Gastrocnemius medialis (tissue), 4 donors: ENCODE measurements at regions not wholly inside any gene's neighbourhood (a gene's known extent, or its start where the extent isn't known, plus 50 kb on each side); places are given as distances from the start of the nearest gene placed in this dataset.

Experiments used
- ATAC-seq, 2 donors: fragments of 150-250 bp; one replicate each; pipeline ENCODE4 v1.9.1; 2016
- DNase-seq, 2 donors: peaks; one replicate each; pipeline ENCODE4 v3.0.0-alpha.2; 2019
- H3K27ac ChIP-seq, 4 donors: fragments of 200-600 bp; sonication (generic); 1 replicate in 1 of 4; 2 replicates in 3 of 4; pipeline ENCODE4 v1.5.1; 2016 to 2018; ENCODE audit warnings: mild to moderate bottlenecking in 2 of 4, moderate library complexity in 1 of 4
- H3K27me3 ChIP-seq, 3 donors: fragments of 200-600 bp; sonication (generic) in 2 of 3; 1 replicate in 1 of 3; 2 replicates in 2 of 3; pipeline versions ENCODE4 v1.5.1 to v1.6.0; 2016 to 2019; ENCODE audit warnings: mild to moderate bottlenecking in 1 of 3, moderate library complexity in 1 of 3
- H3K36me3 ChIP-seq, 2 donors: fragments of 200-600 bp; sonication (generic) in 1 of 2; one replicate each; pipeline ENCODE4 v1.5.1; 2017 to 2018
- H3K4me1 ChIP-seq, 2 donors: fragments of 200-600 bp; sonication (generic) in 1 of 2; one replicate each; pipeline ENCODE4 v1.5.1; 2016 to 2017; ENCODE audit warnings: mild to moderate bottlenecking in 2 of 2
- H3K4me3 ChIP-seq, 4 donors: fragments of 200-600 bp; sonication (generic) in 3 of 4; 1 replicate in 1 of 4; 2 replicates in 3 of 4; pipeline ENCODE4 v1.5.1; 2016 to 2019; ENCODE audit warnings: mild to moderate bottlenecking in 2 of 4
- H3K9me3 ChIP-seq, 3 donors: fragments of 200-600 bp; sonication (generic) in 2 of 3; 1 replicate in 1 of 3; 2 replicates in 2 of 3; pipeline ENCODE4 v1.5.1; 2016 to 2019
- CTCF ChIP-seq, 5 experiments: fragments of 450-650 bp in 3 of 5; fragments of 200-600 bp in 2 of 5; sonication (generic) in 2 of 5; IDR thresholded peaks in 4 of 5; conservative IDR thresholded peaks in 1 of 5; 1 replicate in 4 of 5; 2 replicates in 1 of 5; pipeline ENCODE4 v1.5.1; 2016 to 2019; ENCODE audit warnings: antibody characterized with exemption in 5 of 5, mild to moderate bottlenecking in 3 of 5, moderate library complexity in 3 of 5
- POLR2A ChIP-seq, 2 donors: fragments of 450-650 bp; IDR thresholded peaks; one replicate each; pipeline ENCODE4 v1.6.1; 2017; ENCODE audit warnings: antibody characterized with exemption in 2 of 2, mild to moderate bottlenecking in 2 of 2, moderate library complexity in 2 of 2
- in situ Hi-C, 4 donors: fragments of 200-750 bp; cut with MboI; loops; one replicate each; pipeline versions ENCODE4 v1.15.0 to v1.8.0; 2017; ENCODE audit warnings: low sequenced_read_pairs in 4 of 4
- intact Hi-C: fragments of 100-400 bp; cut with DNase I; formaldehyde crosslinking; loops from one replicate; pipeline ENCODE4 v1.15.1; 2023; ENCODE audit warnings: low total_unique reads

DNA sequence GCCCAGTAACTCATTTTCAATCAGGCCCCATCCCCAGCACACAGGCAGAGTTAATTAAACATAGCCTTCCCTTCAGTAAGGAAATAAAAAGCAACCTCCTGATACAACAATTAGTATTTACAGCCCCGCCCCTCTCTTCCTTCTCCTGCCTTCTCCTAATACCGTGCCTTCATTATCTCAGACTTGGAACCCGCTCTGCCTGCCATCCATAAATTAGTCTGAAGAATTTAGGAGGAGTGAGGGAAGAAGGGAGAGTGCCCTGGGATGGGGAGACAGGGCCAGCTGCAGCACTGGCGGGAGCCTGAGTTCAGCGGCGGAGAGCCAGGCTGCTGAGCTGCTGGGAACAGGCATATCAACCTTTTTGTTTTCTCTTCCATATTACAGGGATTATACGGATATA lies 172.8 kb downstream of the ACTL8 start:
- DNase-seq (no peak), ATAC-seq (no peak)
- no peaks in the 10 kb centered on the region for H3K4me1 ChIP-seq
- in situ Hi-C loops (no loop called here), intact Hi-C loops (no loop called here)
- no peak overlapping the region for H3K4me3 ChIP-seq
- H3K36me3 ChIP-seq, result no peaks in the 10 kb centered on the region
- no peaks in the 10 kb centered on the region for H3K9me3 ChIP-seq
- TF ChIP-seq CTCF (IDR thresholded peaks at IDR 0.05 in 4 of 5, conservative IDR thresholded peaks at IDR 0.05 in 1 of 5) (no peak), POLR2A (IDR thresholded peaks at IDR 0.05) (no peak)
- peaks cover 0 to 27% (median 0%) of the 10 kb centered on the region in 3 donors for H3K27me3 ChIP-seq
- H3K27ac ChIP-seq, result no peak overlapping the region

- H3K27ac ChIP-seq, result no peak overlapping the region
Measured at GRCh38 chr1:17929224-17929623, 174.1 kb downstream of the ACTL8 start.

GRCh38 chr1:17930635-17931034 lies 175.5 kb downstream of the ACTL8 start:
- H3K36me3 ChIP-seq, result no peaks in the 10 kb centered on the region
- in situ Hi-C loops, result no loop called here
- DNase-seq (no peak), ATAC-seq (no peak)
- intact Hi-C loops, result no loop called here
- peaks cover 0 to 27% (median 0%) of the 10 kb centered on the region in 3 donors for H3K27me3 ChIP-seq
- H3K4me1 ChIP-seq, result no peaks in the 10 kb centered on the region
- H3K27ac ChIP-seq, result no peak overlapping the region
- no peaks in the 10 kb centered on the region for H3K9me3 ChIP-seq
- no peak overlapping the region for H3K4me3 ChIP-seq
- no peak for TF ChIP-seq POLR2A (IDR thresholded peaks at IDR 0.05)
- no peak for TF ChIP-seq CTCF (IDR thresholded peaks at IDR 0.05 in 4 of 5, conservative IDR thresholded peaks at IDR 0.05 in 1 of 5)

More at GRCh38 chr1:17929224-17929623, 174.1 kb downstream of the ACTL8 start:
- no peaks in the 10 kb centered on the region for H3K4me1 ChIP-seq
- no peak for ATAC-seq
- intact Hi-C loops (no loop called here), in situ Hi-C loops (no loop called here)
- TF ChIP-seq CTCF (IDR thresholded peaks at IDR 0.05 in 4 of 5, conservative IDR thresholded peaks at IDR 0.05 in 1 of 5) (no peak), POLR2A (IDR thresholded peaks at IDR 0.05) (no peak)
- H3K9me3 ChIP-seq, result no peaks in the 10 kb centered on the region
- peaks cover 0 to 23% (median 0%) of the 10 kb centered on the region in 3 donors for H3K27me3 ChIP-seq
- DNase-seq, result no peak
- no peak overlapping the region for H3K4me3 ChIP-seq
- H3K36me3 ChIP-seq, result no peaks in the 10 kb centered on the region

- intact Hi-C loops (no loop called here), in situ Hi-C loops (no loop called here)
- DNase-seq (no peak), ATAC-seq (no peak)
- Histone ChIP-seq H3K27me3 (peaks cover 0 to 12% (median 0%) of the 10 kb centered on the region in 3 donors), H3K4me1 (no peaks in the 10 kb centered on the region), H3K36me3 (no peaks in the 10 kb centered on the region), H3K9me3 (no peaks in the 10 kb centered on the region), H3K4me3 (no peak overlapping the region), H3K27ac (no peak overlapping the region)
- TF ChIP-seq CTCF (IDR thresholded peaks at IDR 0.05 in 4 of 5, conservative IDR thresholded peaks at IDR 0.05 in 1 of 5), result no peak
Measured at GRCh38 chr1:17932164-17932563, 175.4 kb upstream of the IGSF21 start.

GRCh38 chr1:17933501-17933900 lies 174.1 kb upstream of the IGSF21 start:
- Histone ChIP-seq H3K9me3 (no peaks in the 10 kb centered on the region), H3K27me3 (peaks cover 0 to 6% (median 0%) of the 10 kb centered on the region in 3 donors), H3K4me3 (no peak overlapping the region), H3K4me1 (no peaks in the 10 kb centered on the region), H3K27ac (no peak overlapping the region), H3K36me3 (no peaks in the 10 kb centered on the region)
- in situ Hi-C loops (no loop called here), intact Hi-C loops (no loop called here)
- DNase-seq (no peak), ATAC-seq (no peak)
- TF ChIP-seq CTCF (IDR thresholded peaks at IDR 0.05 in 4 of 5, conservative IDR thresholded peaks at IDR 0.05 in 1 of 5), result no peak
- TF ChIP-seq POLR2A (IDR thresholded peaks at IDR 0.05), result no peak
